Transverse colon (tissue), 4 donors: ENCODE measurements at regions not wholly inside any gene's neighbourhood (a gene's known extent, or its start where the extent isn't known, plus 50 kb on each side); places are given as distances from the start of the nearest gene placed in this dataset.

Experiments used
- CTCF ChIP-seq, 5 experiments: fragments of 200-600 bp in 3 of 5; fragments of 450-650 bp in 2 of 5; sonication (generic) in 3 of 5; IDR thresholded peaks; 1 replicate in 2 of 5; 2 replicates in 3 of 5; pipeline ENCODE4 v1.5.1; 2016 to 2017; ENCODE audit warnings: antibody characterized with exemption in 5 of 5, inconsistent platforms in 3 of 5, mild to moderate bottlenecking in 2 of 5, moderate library complexity in 1 of 5
- EP300 ChIP-seq: sonication (generic); formaldehyde crosslinking; IDR thresholded peaks from one replicate; pipeline ENCODE4 v1.6.1; 2017; ENCODE audit warnings: antibody characterized with exemption, low read depth
- POLR2A ChIP-seq: fragments of 450-650 bp; IDR thresholded peaks from one replicate; pipeline ENCODE4 v1.6.1; 2016; ENCODE audit warnings: antibody characterized with exemption, mild to moderate bottlenecking, moderate library complexity
- POLR2AphosphoS5 ChIP-seq, 3 donors: sonication (generic); formaldehyde crosslinking; IDR thresholded peaks; one replicate each; pipeline ENCODE4 v1.6.1; 2016; ENCODE audit warnings: antibody characterized with exemption in 3 of 3

- TF ChIP-seq CTCF (IDR thresholded peaks at IDR 0.05): no peak
- TF ChIP-seq POLR2A: no peak
- TF ChIP-seq EP300: no peak
- TF ChIP-seq POLR2AphosphoS5 (IDR thresholded peaks at IDR 0.05): no peak
These were observed 60.1 kb upstream of the SKOR2 start for GRCh38 chr18:47311585-47311984.
